DOHH2 (cell line): ENCODE measurements at regions not wholly inside any gene's neighbourhood (a gene's known extent, or its start where the extent isn't known, plus 50 kb on each side); places are given as distances from the start of the nearest gene placed in this dataset.

ENCODE experiments used
- H3F3A ChIP-seq: fragments of 200-600 bp; sonication (generic), shearing (Covaris generic); 2 replicates; pipeline ENCODE4 v1.6.0; 2016; ENCODE audit warnings: antibody characterized with exemption, mild to moderate bottlenecking; ENCODE audit not compliant: control insufficient read depth, insufficient read depth
- H3K27ac ChIP-seq: fragments of 200-600 bp; sonication (generic); 2 replicates; pipeline ENCODE4 v1.5.1; 2014; ENCODE audit warnings: low read depth, mild to moderate bottlenecking, low read length, moderate library complexity
- H3K27me3 ChIP-seq: fragments of 200-600 bp; sonication (generic); 2 replicates; pipeline ENCODE4 v1.6.1; 2014; ENCODE audit warnings: mild to moderate bottlenecking, low read length, mixed read lengths; ENCODE audit not compliant: control insufficient read depth
- H3K36me3 ChIP-seq: fragments of 200-600 bp; sonication (generic); 2 replicates; pipeline ENCODE4 v1.6.1; 2014; ENCODE audit warnings: mild to moderate bottlenecking, low read length, moderate library complexity, mixed read lengths; ENCODE audit not compliant: control insufficient read depth
- H3K4me1 ChIP-seq: fragments of 200-600 bp; sonication (generic); 2 replicates; pipeline ENCODE4 v1.6.1; 2014; ENCODE audit warnings: mild to moderate bottlenecking, low read length, mixed read lengths; ENCODE audit not compliant: control insufficient read depth
- H3K4me2 ChIP-seq: fragments of 200-600 bp; sonication (generic); 2 replicates; pipeline ENCODE4 v1.6.0; 2014; ENCODE audit warnings: mild to moderate bottlenecking, low read length, moderate library complexity
- H3K4me3 ChIP-seq: fragments of 200-600 bp; sonication (generic); 2 replicates; pipeline ENCODE4 v1.5.1; 2014; ENCODE audit warnings: mild to moderate bottlenecking, low read length, mixed read lengths
- H3K79me2 ChIP-seq: fragments of 200-600 bp; sonication (generic); 2 replicates; pipeline ENCODE4 v1.6.1; 2014; ENCODE audit warnings: mild to moderate bottlenecking, low read length, mixed read lengths; ENCODE audit not compliant: control insufficient read depth
- H3K9me2 ChIP-seq: fragments of 200-600 bp; sonication (generic); replicated peaks from 2 replicates; pipeline ENCODE4 v1.6.1; 2014; ENCODE audit warnings: mild to moderate bottlenecking, low read length, mixed read lengths; ENCODE audit not compliant: control insufficient read depth
- H3K9me3 ChIP-seq: fragments of 200-600 bp; sonication (generic); 2 replicates; pipeline ENCODE4 v1.6.1; 2014; ENCODE audit warnings: antibody characterized with exemption, low read length, mixed read lengths; ENCODE audit not compliant: control insufficient read depth, insufficient read depth
- H4K20me1 ChIP-seq: fragments of 200-600 bp; sonication (generic); 2 replicates; pipeline ENCODE4 v1.6.0; 2014; ENCODE audit warnings: low read depth, mild to moderate bottlenecking, antibody characterized with exemption, low read length, moderate library complexity; ENCODE audit not compliant: control insufficient read depth, insufficient read depth
- CTCF ChIP-seq: fragments of 200-600 bp; sonication (generic); IDR thresholded peaks from one replicate; pipeline ENCODE4 v1.5.1; 2014; ENCODE audit warnings: antibody characterized with exemption, mild to moderate bottlenecking, low read depth, low read length; ENCODE audit not compliant: poor library complexity, severe bottlenecking
- EZH2phosphoT487 ChIP-seq: fragments of 200-600 bp; sonication (generic); IDR thresholded peaks from 2 replicates; pipeline ENCODE4 v1.6.1; 2017; ENCODE audit warnings: borderline replicate concordance, mild to moderate bottlenecking, antibody characterized with exemption, low read length, moderate library complexity, mixed read lengths

GRCh38 chr2:587087-587960, 89.9 kb downstream of the TMEM18 start:
- H3K4me1 ChIP-seq: peaks cover 8% of the 10 kb centered on the region; the same call in 1 of the 2 replicates
- H3K36me3 ChIP-seq: no peaks in the 10 kb centered on the region
- H4K20me1 ChIP-seq: no peaks in the 10 kb centered on the region
- no peaks in the 10 kb centered on the region for H3K9me3 ChIP-seq
- no peaks in the 10 kb centered on the region for H3F3A ChIP-seq
- H3K9me2 ChIP-seq: no peaks in the 10 kb centered on the region
- no peaks in the 10 kb centered on the region for H3K79me2 ChIP-seq
- H3K4me2 ChIP-seq: no peak overlapping the region
- H3K27ac ChIP-seq: no peak overlapping the region
- H3K4me3 ChIP-seq: no peak overlapping the region
- no peaks in the 10 kb centered on the region for H3K27me3 ChIP-seq
- TF ChIP-seq EZH2phosphoT487: no peak
- no peak for TF ChIP-seq CTCF

GRCh38 chr2:586641-587076, 90.5 kb downstream of the TMEM18 start:
- peaks cover 8% of the 10 kb centered on the region; the same call in 1 of the 2 replicates for H3K4me1 ChIP-seq
- no peak overlapping the region for H3K4me3 ChIP-seq
- no peaks in the 10 kb centered on the region for H3F3A ChIP-seq
- no peaks in the 10 kb centered on the region for H3K9me2 ChIP-seq
- H3K9me3 ChIP-seq: no peaks in the 10 kb centered on the region
- H3K27me3 ChIP-seq: no peaks in the 10 kb centered on the region
- no peaks in the 10 kb centered on the region for H4K20me1 ChIP-seq
- H3K79me2 ChIP-seq: no peaks in the 10 kb centered on the region
- H3K36me3 ChIP-seq: no peaks in the 10 kb centered on the region
- H3K27ac ChIP-seq: no peak overlapping the region
- no peak overlapping the region for H3K4me2 ChIP-seq
- no peak for TF ChIP-seq CTCF

- H3K27ac ChIP-seq: no peak overlapping the region
- no peaks in the 10 kb centered on the region for H3K9me3 ChIP-seq
- no peak overlapping the region for H3K4me2 ChIP-seq
These were observed 92.1 kb downstream of the TMEM18 start for GRCh38 chr2:584863-585823.

More at GRCh38 chr2:584863-585823, 92.1 kb downstream of the TMEM18 start:
- no peak for TF ChIP-seq CTCF
- TF ChIP-seq EZH2phosphoT487: no peak
- H3K79me2 ChIP-seq: no peaks in the 10 kb centered on the region
- H4K20me1 ChIP-seq: no peaks in the 10 kb centered on the region
- no peaks in the 10 kb centered on the region for H3F3A ChIP-seq
- no peaks in the 10 kb centered on the region for H3K36me3 ChIP-seq
- peaks cover 8% of the 10 kb centered on the region; the same call in 1 of the 2 replicates for H3K4me1 ChIP-seq
- H3K9me2 ChIP-seq: no peaks in the 10 kb centered on the region
- no peaks in the 10 kb centered on the region for H3K27me3 ChIP-seq
- no peak overlapping the region for H3K4me3 ChIP-seq
